A673 (cell line): ENCODE measurements at regions not wholly inside any gene's neighbourhood (a gene's known extent, or its start where the extent isn't known, plus 50 kb on each side); places are given as distances from the start of the nearest gene placed in this dataset.

Experiments
- CTCF ChIP-seq: fragments of 300-800, 200-600 bp; sonication (generic); conservative IDR thresholded peaks from 2 replicates; pipeline ENCODE4 v1.5.1; 2017; ENCODE audit warnings: low read depth, mild to moderate bottlenecking, antibody characterized with exemption, low read length, moderate library complexity, mixed read lengths
- EZH2 ChIP-seq: fragments of 200-600 bp; sonication (generic); IDR thresholded peaks from 2 replicates; pipeline ENCODE4 v1.6.1; 2017; ENCODE audit warnings: borderline replicate concordance, low read depth, mild to moderate bottlenecking, mixed read lengths, antibody characterized with exemption, low read length; ENCODE audit not compliant: poor library complexity, severe bottlenecking

- no peak for TF ChIP-seq CTCF
- TF ChIP-seq EZH2: no peak
Observed at GRCh38 chr13:43986421-43986981, 106.8 kb downstream of the LACC1 start.
